Skeletal muscle satellite cell (primary cell): ENCODE measurements at regions not wholly inside any gene's neighbourhood (a gene's known extent, or its start where the extent isn't known, plus 50 kb on each side); places are given as distances from the start of the nearest gene placed in this dataset.
A peak's percentile ranks its signal among the peaks of the same experiment; 100 is the strongest.
"Not testable (repeated sequence)": the region's sequence is repeated elsewhere in the genome, so short reads cannot be mapped to it uniquely, and the experiment has no call there.

Source experiments
- H3K27me3 ChIP-seq: 2 replicates; pipeline ENCODE4 v1.7.0; 2013; ENCODE audit warnings: low read length; ENCODE audit not compliant: control insufficient read depth, insufficient read depth
- H3K36me3 ChIP-seq: 2 replicates; pipeline ENCODE4 v1.7.0; 2013; ENCODE audit warnings: mild to moderate bottlenecking, control low read depth, low read length; ENCODE audit not compliant: insufficient read depth
- H3K4me1 ChIP-seq: 2 replicates; pipeline ENCODE4 v1.7.0; 2013; ENCODE audit warnings: low read length; ENCODE audit not compliant: control insufficient read depth, insufficient read depth
- H3K4me2 ChIP-seq: 2 replicates; pipeline ENCODE4 v1.7.0; 2013; ENCODE audit warnings: mild to moderate bottlenecking, low read length
- H3K4me3 ChIP-seq: 2 replicates; pipeline ENCODE4 v1.7.0; 2013; ENCODE audit warnings: low read length
- H3K9ac ChIP-seq: 2 replicates; pipeline ENCODE4 v1.7.0; 2013; ENCODE audit warnings: mild to moderate bottlenecking, low read depth, low read length, moderate library complexity
- H3K9me3 ChIP-seq: replicated peaks from 2 replicates; pipeline ENCODE4 v1.7.0; 2013; ENCODE audit warnings: mild to moderate bottlenecking, control low read depth, low read length

DNA sequence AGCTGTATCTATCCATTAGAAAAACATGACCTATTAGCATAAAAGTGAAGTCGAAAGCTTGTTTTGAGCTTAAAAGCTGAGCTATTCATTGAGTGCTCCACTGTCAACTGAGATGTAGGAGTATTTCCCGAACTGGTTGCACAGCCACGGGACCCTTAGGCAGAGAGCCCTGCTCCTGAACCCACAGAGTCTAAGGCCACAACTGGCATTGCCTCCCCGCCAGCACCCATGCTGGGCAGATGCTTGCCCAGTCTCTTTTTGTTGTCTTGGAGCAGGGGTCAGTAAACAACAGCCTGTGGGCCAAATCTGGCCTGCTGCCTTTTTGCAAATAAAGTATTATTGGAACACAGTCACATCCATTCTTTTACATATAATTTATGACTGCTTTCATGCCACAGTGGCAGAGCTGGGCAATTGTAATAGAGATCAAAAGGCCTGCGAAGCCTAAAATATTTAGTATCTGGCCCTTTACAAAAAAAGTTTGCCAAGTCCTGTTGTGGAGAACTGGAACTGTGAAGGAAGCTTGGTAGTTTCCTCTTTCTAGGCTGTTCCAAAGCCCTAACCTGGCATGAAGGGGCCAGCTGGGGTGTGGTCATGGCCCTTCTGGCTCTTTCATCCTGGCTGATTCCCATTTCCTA is 58.4 kb upstream of the WAPL start:
- no peaks in the 10 kb centered on the region for H3K9me3 ChIP-seq
- no peaks in the 10 kb centered on the region for H3K36me3 ChIP-seq
- H3K4me1 ChIP-seq, result no peaks in the 10 kb centered on the region
- H3K27me3 ChIP-seq, result no peaks in the 10 kb centered on the region
- H3K9ac ChIP-seq, result no peak overlapping the region
- H3K4me3 ChIP-seq, result no peak overlapping the region
- no peak overlapping the region for H3K4me2 ChIP-seq

DNA sequence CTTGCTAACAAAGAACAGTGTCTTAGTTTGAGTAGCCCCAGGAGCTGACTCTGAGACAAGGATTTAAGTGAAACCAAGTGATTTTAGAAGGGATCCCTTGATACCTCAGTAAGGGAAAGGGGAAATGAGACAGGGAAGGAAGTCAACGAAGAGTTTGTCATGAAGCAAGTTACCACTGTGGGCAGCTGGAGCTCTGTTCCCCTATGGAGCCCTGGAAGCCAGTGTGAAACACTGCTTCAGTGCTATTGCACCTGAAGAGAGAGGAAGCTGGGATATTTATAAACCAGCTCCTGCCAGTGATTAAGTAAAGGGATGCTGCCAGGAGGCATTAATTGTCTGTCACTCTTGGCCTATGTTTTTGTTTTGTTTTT is 58.9 kb upstream of the WAPL start:
- no peak overlapping the region for H3K9ac ChIP-seq
- H3K9me3 ChIP-seq, result no peaks in the 10 kb centered on the region
- H3K4me2 ChIP-seq, result no peak overlapping the region
- H3K4me3 ChIP-seq, result no peak overlapping the region
- no peaks in the 10 kb centered on the region for H3K36me3 ChIP-seq
- peaks cover 2% of the 10 kb centered on the region for H3K4me1 ChIP-seq
- H3K27me3 ChIP-seq, result no peaks in the 10 kb centered on the region

DNA sequence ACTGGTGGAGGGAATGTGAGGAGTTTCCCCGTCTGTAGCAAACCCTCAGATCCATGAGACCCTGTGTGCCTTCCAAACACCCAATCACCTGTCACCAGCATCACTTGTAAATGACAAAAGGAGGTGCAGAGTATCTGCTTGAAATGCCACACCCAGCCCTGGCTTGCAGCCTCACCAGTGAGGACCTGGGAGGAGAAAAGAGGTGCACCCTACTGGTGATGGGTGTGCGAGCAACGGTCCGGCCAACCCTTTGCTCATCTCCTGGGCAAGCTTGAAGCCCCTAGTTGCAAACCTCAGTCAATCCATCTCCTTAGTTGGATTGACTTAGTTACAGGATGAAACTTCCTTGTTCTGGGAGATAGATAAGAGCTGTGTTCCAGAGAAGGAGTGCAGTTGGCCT is 62.4 kb upstream of the WAPL start:
- Histone ChIP-seq H3K4me1 (peaks cover 2% of the 10 kb centered on the region), H3K4me3 (no peak overlapping the region), H3K36me3 (no peaks in the 10 kb centered on the region), H3K4me2 (no peak overlapping the region), H3K9ac (no peak overlapping the region), H3K27me3 (no peaks in the 10 kb centered on the region), H3K9me3 (no peaks in the 10 kb centered on the region)

DNA sequence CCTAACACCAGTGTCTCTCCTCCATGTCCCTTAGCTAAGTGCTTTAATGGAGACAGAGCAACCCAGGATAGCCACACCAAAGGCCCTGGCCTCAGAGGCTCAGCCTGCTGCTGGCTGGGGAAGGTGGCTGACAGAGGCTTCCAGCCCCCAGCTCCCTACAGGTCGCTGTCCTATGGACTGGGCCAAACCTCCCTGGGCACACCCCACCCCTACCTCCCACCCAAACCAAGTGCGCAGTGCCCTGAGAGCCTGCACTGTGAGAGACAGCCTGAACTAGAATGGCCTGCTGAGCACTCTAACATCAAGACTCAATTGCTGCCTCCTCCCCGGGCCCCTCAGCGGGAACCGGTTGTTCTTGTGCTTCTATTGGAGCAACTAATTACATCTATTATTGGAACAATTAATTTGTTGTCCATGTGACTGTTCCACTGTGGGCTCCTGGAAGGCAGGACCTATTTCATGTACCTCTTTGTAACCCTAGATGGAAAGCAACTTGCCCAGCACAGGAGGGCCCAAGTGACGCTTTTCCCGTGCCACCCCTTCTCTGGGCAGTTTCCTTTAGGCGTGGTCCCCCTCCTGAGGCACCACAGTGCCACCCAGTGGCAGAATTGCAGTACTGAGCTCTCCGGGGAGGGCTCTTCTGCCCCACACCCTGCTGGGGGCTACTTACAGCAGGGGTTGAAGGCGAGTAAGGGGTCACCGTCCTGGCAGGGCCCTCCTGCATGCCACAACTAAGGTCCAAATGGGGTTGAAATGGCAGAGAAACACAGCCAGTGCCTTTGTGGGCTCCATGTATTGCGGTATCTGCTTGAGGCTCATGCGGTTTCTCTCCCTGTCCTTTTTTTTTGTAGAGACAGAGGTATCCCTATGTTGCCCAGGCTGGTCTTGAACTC is 63.7 kb upstream of the WAPL start:
- H3K36me3 ChIP-seq, result no peaks in the 10 kb centered on the region
- no peak overlapping the region for H3K4me3 ChIP-seq
- peaks cover 2% of the 10 kb centered on the region for H3K4me1 ChIP-seq
- no peak overlapping the region for H3K9ac ChIP-seq
- H3K4me2 ChIP-seq, result peak overlapping the region; percentile 57
- no peaks in the 10 kb centered on the region for H3K27me3 ChIP-seq
- H3K9me3 ChIP-seq, result no peaks in the 10 kb centered on the region

DNA sequence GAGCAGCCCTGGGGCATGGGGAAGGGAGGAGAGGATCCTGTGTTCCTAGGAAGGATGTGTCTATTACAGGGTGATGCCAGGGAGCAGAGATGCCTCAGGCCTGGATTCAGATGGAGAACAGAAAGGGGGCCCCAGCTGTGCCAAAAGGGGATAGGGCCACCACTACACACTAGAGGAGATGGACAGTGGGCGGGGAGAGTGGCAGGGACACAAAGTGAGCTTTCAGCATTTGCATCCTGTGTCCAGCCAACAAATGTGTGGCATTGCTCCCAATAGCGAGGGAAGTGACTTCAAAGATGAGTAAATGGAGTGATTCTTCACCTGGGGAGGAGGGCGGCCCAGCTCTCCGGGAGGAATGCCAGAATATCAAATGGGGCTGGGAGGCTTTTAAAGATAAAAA is 64.9 kb upstream of the WAPL start:
- Histone ChIP-seq H3K4me2 (no peak overlapping the region), H3K4me3 (no peak overlapping the region), H3K4me1 (peaks cover 2% of the 10 kb centered on the region), H3K9ac (no peak overlapping the region), H3K27me3 (no peaks in the 10 kb centered on the region), H3K9me3 (no peaks in the 10 kb centered on the region), H3K36me3 (no peaks in the 10 kb centered on the region)

DNA sequence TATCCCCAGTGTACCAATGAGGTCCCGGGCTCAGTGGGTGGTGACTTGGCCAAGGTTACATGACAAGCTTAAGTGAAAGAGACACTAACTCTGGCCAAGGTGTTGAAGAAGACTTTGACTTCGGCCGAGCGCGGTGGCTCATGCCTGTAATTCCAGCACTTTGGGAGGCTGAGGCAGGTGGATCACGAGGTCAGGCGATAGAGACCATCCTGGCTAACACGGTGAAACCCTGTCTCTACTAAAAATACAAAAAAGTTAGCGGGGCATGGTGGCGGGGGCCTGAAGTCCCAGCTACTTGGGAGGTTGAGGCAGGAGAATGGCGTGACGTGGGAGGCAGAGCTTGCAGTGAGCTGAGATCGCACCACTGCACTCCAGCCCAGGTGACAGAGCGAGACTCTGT is 65.6 kb upstream of the OPN4 start:
- H3K4me1 ChIP-seq, H3K4me2 ChIP-seq, H3K36me3 ChIP-seq, H3K4me3 ChIP-seq, H3K27me3 ChIP-seq, H3K9ac ChIP-seq, H3K9me3 ChIP-seq: not testable (repeated sequence)

DNA sequence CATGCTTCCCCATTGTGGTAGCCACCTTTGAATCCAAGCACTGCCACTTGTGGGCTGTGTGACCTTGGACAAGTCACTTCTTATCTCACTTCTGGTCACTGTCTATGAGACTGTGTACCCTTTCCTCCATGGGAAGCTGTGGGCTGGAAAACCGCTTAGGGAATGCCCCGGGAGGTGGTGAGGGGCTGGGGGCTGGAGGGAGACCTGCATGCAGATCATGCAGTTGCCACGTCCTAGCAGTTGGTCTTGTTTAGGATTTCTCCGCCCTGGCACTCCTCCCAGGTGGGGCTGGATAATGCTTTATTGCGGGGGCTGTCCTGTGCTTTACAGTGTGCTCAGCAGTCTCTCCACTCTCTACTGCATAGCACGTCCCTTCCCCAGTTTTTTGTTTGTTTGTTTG is 62.9 kb upstream of the OPN4 start:
- H3K36me3 ChIP-seq, result no peaks in the 10 kb centered on the region
- H3K27me3 ChIP-seq, result no peaks in the 10 kb centered on the region
- H3K4me1 ChIP-seq, result peaks cover 6% of the 10 kb centered on the region
- H3K4me2 ChIP-seq, result no peak overlapping the region
- no peak overlapping the region for H3K4me3 ChIP-seq
- H3K9ac ChIP-seq, result no peak overlapping the region
- no peaks in the 10 kb centered on the region for H3K9me3 ChIP-seq

DNA sequence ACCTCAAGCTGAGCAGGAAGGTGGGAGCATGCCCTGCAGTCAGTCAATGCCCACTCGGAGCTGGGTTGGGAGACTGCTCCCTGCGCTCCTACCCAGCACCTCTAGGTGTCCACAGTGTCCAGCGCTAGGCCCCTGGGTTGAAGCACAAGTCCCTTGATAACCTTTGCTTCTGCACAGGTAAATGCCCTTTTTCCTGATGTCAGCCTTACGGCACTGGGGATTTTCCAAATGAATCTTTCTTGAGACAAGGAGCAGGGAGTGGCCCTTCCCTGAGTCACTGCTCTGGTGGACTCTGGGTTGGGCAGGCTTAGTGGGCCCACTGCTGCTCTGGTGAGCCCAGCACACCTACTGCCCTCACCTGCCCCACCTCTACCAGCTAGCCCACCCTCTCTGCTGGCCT is 61.9 kb upstream of the OPN4 start:
- no peak overlapping the region for H3K4me3 ChIP-seq
- H3K9me3 ChIP-seq, result no peaks in the 10 kb centered on the region

DNA sequence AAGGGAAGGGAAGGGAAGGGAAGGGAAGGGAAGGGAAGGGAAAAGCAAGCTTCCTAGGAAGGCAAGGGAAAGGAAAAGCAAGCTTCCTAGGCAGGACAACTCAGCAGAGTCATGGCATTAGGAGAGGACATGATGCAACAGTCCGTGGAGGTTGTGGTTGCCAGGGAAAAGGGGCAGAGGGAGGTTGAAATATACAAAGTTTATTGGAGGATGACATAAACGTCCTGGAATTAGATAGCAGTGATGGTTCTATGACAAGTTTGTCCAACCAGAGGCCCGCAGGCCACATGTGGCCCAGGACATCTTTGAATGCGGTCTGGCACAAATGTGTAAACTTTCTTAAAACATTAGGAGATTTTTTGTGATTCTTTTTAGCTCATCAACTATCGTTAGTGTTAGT is 59.8 kb upstream of the OPN4 start:
- Histone ChIP-seq H3K9me3 (no peaks in the 10 kb centered on the region), H3K4me1 (peaks cover 21% of the 10 kb centered on the region), H3K36me3 (no peaks in the 10 kb centered on the region), H3K4me2 (no peak overlapping the region), H3K9ac (no peak overlapping the region), H3K27me3 (no peaks in the 10 kb centered on the region), H3K4me3 (no peak overlapping the region)

More for the DNA sequence above, 61.9 kb upstream of the OPN4 start:
- Histone ChIP-seq H3K9ac (no peak overlapping the region), H3K4me2 (no peak overlapping the region), H3K36me3 (no peaks in the 10 kb centered on the region), H3K4me1 (peaks cover 11% of the 10 kb centered on the region), H3K27me3 (no peaks in the 10 kb centered on the region)

DNA sequence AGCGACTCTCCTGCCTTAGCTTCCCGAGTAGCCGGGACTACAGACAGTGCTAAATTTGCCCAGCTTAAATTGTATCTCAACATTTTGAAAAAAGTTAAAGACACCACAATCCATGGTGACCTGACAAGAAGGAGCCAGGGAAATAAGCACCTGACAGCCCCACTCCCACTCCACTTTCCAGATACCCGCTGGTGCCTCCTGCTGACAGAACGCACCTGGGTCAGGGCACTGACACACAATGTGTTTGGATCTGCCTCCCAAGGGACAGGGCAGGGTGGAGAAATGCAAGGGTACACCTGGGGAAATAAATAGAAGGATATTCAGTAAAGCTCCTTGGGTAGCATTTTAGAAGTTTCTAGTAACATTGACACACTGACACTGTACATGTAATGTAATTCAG is 58.9 kb upstream of the OPN4 start:
- Histone ChIP-seq H3K36me3 (no peaks in the 10 kb centered on the region), H3K4me2 (no peak overlapping the region), H3K4me3 (no peak overlapping the region), H3K4me1 (peaks cover 27% of the 10 kb centered on the region), H3K9me3 (no peaks in the 10 kb centered on the region), H3K27me3 (no peaks in the 10 kb centered on the region), H3K9ac (no peak overlapping the region)

DNA sequence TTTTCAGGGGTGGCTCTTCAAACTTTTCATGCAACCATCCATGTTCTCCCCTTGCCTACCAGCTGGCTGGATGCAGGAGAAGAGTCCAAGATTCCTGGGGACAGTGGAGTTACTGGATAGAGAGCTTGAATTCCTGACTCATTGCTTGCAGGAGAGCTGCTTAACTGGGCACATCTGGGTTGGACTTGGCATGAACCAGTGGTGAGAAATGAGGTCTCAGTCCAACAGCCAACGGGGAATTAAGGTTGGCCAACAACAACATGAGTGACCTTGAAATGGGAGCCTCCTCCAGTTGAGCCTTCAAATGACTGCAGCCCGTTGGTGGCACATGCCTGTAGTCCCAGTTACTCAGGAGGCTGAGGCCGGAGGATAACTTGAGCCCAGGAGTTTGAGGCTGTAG is 58.1 kb upstream of the OPN4 start:
- Histone ChIP-seq H3K9ac (no peak overlapping the region), H3K36me3 (no peaks in the 10 kb centered on the region), H3K4me3 (no peak overlapping the region), H3K4me1 (peaks cover 28% of the 10 kb centered on the region), H3K4me2 (no peak overlapping the region), H3K9me3 (no peaks in the 10 kb centered on the region), H3K27me3 (no peaks in the 10 kb centered on the region)

DNA sequence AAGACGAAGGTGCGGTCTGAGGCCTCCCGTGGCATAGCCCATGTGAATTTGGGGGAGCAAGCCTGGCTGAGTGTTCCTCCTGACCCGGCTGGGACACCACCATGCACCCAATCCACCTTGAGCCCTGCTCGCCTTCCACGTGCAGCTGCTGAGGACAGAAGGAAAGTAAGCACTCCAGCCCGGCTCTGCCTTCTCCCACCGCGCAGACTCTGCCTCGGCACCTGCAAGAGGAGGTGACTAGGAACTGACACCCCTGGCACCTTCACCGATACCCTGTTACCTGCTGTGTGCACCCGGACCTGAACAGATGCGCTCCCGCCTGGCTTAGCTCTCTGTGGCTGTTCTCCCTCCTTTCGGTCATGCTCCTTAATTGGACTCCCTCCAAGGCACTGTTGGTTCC is 57.0 kb upstream of the OPN4 start:
- no peaks in the 10 kb centered on the region for H3K9me3 ChIP-seq
- H3K4me2 ChIP-seq, result no peak overlapping the region
- H3K4me1 ChIP-seq, result peaks cover 28% of the 10 kb centered on the region
- H3K27me3 ChIP-seq, result no peaks in the 10 kb centered on the region
- H3K36me3 ChIP-seq, result no peaks in the 10 kb centered on the region
- no peak overlapping the region for H3K4me3 ChIP-seq
- H3K9ac ChIP-seq, result peak overlapping the region; percentile 66
